NOMO-1 treated with DMSO at 0.1 percent for 48 hours (cell line): ENCODE measurements at regions not wholly inside any gene's neighbourhood (a gene's known extent, or its start where the extent isn't known, plus 50 kb on each side); places are given as distances from the start of the nearest gene placed in this dataset.
"Not testable (repeated sequence)": the region's sequence is repeated elsewhere in the genome, so short reads cannot be mapped to it uniquely, and the experiment has no call there.

ENCODE experiments used
- DNase-seq: peaks from one replicate; lab custom pipeline; 2025; ENCODE audit not compliant: unreplicated experiment; lab: John Stamatoyannopoulos, UW

DNA sequence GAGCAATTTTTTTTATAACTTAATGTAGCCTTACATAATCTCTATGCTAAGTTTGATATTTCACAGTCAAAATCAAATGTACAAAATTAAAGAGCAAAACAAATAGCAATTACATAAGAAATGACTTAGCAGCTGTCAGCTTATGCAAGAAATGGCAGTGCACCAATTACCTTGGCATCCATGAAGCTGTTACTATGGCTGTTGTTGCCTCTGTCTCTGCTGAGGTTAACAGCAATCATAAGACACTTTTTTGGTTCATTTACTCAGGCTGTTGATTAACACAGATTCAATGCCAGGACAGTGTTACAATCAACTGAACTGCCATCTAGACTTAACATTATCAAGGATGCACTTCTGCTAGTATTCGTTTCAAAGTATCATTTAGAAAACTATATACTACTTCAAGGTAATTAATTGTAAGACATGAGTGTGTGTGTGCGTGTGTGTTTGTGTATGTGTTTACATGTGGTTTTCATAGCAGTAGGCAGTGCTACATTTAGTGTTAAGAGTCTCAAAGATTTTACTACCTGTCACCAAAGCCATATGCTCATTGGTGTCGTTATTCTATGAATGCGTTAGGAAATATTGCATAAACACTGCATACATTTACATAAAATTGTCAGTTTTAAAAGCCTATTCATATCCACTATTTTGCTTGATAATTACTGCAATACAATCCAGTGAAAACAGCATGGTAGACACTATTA, 1084.2 kb upstream of the COX7C start:
- DNase-seq = no peak

DNA sequence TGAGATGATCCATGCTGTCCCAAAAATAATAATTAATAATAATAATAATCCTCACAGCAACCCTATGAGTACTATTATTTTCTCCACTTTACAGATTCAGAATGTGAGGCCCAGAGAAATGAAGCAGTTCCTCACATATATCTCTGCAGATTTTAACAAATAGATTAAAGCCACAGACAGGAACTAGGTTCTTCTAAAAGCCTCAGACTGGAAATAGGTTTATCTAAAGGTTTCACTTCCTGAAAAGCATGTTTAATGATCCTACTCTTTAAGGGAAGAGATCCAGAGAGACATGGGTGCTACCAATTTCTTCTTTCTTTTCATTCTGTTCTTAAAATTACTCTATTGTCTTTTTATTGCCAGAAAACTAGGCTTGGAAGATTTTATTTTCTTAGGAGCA, 1079.4 kb upstream of the COX7C start:
- peak; percentile 84 for DNase-seq

DNA sequence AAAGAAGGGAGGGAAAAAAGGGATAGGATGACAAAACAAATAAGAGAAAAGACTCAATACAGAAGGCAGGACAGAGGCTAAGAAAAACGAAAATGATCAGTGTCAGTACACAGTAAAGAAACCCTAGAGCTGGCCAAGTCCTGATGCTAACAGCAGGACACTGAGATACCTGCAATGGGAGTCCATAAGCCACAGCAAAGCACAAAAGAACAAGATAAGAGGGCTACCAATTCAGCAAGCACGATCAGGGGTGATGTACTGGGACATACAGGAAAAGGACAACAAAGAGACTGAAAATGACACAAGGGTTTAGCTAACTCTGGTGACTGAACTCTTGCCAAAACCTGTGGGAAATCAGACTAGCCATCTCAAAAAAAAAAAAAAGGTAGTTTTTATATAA, 1072.6 kb upstream of the COX7C start:
- DNase-seq = no peak

DNA sequence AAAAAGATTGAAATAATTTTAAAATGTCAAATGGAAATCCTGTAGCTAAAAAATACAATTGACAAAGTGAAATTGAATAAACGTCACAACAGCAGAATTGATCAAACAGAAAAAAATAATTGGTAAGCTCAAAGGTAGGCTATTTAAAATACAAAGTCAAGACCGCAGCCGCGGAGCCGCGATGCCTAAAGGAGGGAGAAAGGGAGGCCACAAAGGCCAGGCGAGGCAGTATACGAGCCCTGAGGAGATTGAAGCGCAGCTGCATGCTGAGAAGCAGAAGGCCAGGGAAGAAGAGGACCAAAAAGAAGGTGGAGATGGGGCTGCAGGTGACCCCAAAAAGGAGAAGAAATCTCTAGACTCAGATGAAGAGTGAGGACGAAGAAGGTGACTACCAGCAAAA, 1068.5 kb upstream of the COX7C start:
- no peak for DNase-seq

DNA sequence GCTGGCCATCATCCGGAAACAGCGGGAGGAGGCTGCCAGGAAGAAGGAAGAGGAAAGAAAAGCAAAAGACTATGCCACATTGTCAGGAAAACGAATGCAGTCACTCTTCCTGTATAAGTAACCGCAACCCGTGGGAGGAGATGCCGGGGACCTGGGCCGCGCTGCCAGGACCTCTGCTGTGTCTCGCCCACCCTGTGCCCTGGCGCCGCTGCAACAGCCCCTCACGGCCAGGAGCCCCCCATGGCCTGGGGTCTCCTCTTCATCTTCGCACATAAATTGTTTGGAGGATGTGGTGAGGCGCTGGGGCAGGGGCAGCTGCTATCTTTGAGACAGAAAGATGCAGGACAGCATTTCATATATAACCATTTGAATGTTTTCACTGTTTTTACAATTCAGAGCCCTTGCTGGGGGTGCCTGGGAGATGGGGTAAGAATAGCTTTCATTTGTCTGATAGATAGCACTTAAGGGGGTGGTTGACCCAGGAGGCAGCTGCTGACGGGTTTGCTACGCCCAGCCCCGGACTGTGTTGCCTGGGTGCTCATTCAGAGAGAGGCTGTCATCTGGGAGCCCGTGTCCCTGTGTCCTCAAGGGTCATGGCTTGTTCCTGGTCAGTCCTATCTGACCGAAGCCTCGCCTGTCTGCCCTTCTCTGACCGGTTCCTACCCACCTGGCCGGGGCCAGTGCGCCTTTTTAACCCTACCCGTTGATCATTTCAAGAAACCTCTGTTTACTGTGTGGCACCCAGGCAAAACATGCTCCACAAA, 1067.7 kb upstream of the COX7C start:
- no peak for DNase-seq

DNA sequence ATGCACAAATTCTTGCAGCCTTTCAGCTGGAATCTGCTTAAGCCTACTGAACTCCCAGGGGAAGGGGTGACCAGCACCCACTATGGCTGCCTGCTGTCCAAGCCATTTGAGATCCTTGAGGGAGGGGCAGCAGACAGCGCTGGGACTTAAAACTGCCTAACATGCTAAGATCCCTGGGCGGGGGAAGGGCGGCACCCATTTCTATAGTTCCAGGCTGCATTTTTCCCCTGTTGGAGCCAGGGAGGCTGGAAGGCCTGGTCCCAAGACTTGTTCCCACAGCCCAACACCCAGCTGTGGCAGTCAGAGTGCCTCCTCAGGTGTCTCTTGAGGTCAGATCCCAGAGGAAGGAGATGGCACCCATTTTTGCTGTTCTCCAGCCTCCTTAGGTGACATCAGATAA, 1061.3 kb upstream of the COX7C start:
- DNase-seq = no peak

DNA sequence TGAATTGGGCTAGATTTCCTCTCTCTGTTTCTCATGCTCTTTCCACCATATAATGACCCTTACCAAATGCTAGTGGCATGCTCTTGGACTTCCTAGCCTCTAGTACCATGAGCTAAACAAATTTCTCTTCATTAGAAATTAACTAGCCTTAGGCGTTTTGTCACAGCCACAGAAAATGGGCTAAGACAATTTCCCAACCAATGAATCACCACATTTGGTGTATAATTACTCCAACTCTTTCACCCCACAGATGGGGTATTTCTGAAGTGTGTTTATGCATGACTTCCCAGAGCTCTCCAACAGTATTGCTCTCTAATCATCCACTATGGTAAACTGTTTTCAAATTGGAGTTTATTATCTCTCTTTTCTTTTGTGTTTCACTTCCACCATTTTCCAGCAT, 1041.1 kb upstream of the COX7C start:
- DNase-seq = no peak

DNA sequence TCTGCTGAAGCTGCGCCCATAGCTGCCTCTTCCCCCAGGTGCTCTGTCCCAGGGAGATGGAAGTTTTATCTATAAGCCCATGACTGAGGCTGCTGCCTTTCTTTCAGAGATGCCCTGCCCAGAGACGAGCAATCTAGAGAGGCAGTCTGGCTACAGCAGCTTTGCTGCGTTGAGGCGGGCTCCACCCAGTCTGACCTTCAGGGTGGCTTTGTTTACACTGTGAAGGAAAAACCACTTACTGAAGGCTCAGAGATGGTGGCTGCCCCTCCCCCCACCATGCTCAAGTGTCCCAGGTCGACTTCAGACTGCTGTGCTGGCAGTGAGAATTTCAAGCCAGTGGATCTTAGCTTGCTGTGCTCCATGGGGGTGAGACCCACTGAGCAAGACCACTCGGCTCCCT, 1029.9 kb upstream of the COX7C start:
- DNase-seq = not testable (repeated sequence)

DNA sequence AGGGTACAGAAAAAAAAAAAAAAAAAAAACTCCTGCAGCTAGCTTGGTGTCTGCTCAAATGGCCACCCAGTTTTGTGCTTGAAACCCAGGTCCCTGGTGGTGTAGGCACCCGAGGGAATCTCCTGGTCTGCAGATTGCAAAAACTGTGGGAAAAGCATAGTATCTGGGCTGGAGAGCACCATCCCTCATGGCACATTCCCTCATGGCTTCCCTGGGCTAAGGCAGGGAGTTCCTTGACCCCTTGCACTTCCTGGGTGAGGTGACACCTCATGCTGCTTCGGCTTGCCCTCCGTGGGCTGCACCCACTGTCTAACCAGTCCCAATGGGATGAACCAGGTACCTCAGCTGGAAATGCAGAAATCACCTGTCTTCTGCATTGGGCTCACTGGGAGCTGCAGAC, 1029.5 kb upstream of the COX7C start:
- DNase-seq = not testable (repeated sequence)

DNA sequence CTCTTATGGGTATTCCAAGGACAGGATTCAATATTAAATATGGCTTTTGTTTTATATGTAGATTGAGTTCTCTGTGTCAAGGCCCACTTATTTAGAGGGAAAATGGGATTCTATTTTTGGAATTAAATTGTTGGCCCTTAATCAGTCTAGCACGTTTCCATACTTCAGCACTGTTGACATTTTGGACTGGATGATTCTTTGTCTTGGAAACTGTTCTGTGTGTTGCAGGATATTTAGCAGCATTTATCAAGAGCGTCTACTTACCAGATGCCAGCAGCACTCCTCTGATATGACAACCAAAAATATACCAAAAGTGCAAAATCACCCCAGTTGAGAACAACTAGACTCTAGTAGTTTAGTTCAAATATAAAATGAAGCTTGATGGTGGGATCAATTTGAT, 1027.0 kb upstream of the COX7C start:
- DNase-seq = no peak

DNA sequence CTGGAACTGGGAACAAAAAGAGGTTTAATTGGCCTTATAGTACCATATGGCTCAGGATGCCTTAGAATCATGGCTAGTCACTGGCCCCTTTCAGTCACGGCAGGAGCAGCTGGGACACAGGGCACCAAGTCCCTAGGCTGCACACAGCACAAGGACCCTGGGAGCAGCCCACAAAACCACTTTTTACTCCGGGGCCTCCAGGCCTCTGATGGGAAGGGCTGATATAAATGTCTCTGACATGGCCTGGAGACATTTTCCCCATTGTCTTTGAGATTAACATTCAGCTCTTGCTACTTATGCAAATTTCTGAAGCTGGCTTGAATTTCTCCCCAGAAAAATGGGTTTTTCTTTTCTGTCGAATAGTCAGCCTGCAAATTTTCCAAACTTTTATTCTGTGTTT, 1026.4 kb upstream of the COX7C start:
- DNase-seq = no peak

DNA sequence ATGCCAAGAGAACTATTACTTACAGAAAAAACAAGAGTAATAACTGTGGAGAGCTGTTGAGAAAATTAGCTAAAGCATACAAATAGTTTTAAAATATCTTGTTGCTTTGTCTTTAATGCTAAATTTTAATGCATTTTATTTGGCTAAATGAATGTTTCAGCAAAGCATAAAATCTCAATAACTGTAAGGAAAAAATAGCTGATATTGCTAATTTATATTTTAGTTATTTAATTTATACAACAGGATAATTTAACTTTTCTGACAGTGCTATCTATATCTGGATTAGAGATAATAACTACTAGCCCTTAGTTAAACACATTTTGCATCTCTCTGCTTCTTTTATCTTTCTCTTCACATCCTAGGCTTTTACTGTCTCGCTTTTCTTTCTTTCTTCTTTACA, 1014.9 kb upstream of the COX7C start:
- no peak for DNase-seq

DNA sequence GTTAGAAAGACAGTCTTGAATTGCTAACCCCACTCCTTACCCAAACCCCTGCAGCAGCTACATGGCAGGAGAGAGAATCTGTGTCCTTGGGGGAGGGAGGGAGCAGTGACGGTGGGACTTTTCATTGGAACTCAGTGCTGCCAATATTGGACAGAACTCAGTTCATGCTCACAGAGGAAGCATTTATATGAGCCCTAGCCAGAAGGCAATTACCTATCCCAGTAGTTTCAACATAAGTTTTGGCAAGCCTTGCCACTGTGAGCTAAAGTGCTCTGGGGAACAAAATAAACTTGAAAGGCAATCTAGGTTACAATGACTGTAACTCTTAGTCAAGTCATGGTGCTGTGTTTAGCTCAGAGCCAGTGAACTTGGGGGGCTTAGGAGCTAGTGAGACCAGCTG, 1013.4 kb upstream of the COX7C start:
- no peak for DNase-seq

DNA sequence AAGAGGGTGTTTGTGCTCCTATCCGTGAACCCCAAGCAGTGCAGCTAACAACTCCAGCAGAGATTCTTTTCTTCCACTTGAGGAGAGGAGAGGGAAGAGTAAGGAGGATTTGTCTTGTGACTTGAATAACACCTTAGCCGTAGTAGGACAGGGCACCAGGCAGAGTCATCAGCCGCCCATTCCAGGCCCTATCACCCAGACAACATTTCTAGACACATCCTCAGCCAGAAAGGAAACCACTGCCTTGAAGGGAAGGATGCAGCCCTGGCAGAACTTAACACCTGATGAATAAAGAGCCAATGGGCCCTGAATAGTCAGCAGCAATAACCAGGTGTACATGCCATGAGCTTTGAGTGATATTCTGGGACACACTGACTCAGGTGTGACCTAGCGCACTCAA, 1013.0 kb upstream of the COX7C start:
- no peak for DNase-seq

DNA sequence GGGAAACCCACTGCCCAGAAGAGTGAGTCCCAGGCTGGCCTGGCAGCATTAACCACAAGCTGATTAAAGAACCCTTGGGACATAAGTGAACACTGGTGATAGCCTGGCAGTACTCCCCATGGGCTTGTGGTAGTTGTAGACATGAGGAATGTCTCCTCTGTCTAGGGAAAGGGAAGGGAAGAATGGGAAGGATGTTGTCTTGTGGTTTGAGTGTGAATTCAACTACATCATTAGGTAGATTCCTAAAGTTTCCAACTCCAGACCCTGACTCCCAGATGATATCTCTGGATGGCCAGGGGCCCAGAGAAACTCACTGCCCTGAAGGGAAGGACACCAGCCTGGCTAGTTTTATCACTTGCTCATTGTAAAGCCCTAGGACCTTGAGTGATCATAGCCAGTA, 1012.4 kb upstream of the COX7C start:
- DNase-seq = no peak

DNA sequence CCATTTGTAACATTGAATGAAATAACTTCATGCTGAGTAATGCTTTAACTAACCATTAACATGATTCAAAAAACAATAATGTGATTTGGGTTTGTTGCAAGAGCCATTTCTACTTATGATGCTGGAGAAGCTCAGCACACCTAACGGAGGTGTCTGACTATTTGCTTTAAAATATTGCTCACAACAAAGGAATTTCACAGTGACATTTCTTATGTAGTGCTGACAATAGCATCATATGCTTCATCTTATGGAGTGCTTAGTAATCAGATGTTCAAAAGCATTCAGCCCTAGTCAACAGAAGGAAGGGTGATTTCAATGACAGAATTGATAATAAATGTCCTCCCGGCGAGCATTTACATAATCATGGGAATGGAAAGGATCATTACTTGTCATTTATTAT, 1003.3 kb upstream of the COX7C start:
- no peak for DNase-seq

DNA sequence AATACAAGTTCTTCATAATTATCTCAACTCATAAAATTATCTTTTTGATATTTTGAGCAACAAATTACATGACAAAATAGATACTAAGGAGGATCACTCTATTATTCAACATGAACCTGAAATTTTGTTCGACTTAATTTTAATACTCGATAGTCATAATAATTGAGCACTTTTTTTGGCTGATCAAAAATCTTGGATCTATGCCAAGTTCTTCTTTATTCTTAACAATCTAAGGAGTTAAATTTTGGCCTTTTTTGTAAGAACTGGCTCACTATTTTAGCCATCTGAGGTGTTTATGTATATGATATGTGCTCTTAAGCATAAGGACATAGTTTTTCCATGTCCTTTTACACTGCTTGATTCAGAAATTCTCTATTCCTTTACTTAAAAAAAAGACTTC, 996.1 kb upstream of the COX7C start:
- no peak for DNase-seq

DNA sequence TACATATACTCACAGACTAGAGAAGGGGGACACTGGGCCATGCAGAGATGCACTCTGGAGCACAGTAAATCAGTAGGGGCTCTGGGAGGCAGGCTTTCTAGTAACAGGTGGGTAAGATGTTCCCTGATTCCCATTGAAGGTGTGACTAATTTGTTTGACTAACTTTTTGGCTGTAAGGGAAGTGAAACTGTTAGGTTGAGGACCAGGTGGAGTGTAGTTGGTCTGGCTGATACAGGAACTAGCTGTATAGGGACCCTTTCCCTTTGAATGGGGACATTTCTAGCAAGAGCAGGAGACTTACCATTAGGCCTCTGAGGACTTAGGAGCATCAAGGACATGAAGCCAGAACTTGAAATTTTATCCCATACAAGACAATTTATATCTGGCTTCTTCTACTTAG, 989.6 kb upstream of the COX7C start:
- no peak for DNase-seq

DNA sequence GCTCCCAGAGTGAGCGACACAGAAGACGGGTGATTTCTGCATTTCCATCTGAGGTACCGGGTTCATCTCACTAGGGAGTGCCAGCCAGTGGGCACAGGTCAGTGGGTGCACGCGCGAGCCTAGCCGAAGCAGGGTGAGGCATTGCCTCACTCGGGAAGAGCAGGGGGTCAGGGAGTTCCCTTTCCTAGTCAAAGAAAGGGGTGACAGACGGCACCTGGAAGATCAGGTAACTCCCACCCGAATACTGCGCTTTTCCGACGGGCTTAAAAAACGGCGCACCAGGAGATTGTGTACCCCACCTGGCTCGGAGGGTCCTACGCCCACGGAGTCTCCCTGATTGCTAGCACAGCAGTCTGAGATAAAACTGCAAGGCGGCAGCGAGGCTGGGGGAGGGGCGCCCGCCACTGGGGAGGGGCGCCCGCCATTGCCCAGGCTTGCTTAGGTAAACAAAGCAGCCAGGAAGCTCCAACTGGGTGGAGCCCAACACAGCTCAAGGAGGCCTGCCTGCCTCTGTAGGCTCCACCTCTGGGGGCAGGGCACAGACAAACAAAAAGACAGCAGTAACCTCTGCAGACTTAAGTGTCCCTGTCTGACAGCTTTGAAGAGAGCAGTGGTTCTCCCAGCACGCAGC, 979.1 kb upstream of the COX7C start:
- DNase-seq = not testable (repeated sequence)

DNA sequence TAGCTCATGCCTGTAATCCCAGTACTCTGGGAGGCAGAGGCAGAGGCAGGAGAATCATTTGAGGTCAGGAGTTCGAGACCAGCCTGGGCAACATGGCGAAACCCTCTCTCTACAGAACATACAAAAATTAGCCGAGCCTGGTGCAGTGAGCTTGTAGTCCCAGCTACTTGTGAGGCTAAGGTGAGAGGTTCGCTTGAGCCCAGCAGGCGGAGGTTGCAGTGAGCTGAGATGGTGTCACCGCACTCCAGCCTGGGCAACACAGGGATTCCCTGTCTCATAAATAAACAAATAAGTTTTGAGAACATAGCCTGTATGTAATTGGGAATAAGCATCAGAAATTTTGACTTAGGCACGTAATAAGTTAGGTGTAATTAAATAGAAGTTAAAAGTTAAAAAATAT, 971.7 kb upstream of the COX7C start:
- no peak for DNase-seq

DNA sequence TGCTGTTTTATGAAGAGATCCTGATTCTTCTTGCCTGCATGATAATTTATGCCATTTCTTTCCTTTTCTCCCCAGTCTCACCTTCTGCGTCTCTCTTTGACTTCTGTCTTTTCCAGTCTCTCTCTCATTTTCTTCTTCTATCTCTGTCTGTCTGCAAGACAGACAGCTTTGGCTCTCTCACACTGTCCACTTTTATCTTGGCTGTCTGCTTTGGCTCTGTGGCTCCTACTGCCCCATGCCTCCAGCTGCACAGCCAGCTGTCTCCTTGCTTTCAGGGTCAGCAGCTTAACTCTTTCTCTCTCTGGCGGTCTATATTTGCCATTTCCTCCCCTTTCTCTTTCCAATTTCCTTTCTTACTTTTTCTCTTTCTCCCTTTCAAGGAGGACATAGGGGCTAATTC, 971.1 kb upstream of the COX7C start:
- DNase-seq = no peak

DNA sequence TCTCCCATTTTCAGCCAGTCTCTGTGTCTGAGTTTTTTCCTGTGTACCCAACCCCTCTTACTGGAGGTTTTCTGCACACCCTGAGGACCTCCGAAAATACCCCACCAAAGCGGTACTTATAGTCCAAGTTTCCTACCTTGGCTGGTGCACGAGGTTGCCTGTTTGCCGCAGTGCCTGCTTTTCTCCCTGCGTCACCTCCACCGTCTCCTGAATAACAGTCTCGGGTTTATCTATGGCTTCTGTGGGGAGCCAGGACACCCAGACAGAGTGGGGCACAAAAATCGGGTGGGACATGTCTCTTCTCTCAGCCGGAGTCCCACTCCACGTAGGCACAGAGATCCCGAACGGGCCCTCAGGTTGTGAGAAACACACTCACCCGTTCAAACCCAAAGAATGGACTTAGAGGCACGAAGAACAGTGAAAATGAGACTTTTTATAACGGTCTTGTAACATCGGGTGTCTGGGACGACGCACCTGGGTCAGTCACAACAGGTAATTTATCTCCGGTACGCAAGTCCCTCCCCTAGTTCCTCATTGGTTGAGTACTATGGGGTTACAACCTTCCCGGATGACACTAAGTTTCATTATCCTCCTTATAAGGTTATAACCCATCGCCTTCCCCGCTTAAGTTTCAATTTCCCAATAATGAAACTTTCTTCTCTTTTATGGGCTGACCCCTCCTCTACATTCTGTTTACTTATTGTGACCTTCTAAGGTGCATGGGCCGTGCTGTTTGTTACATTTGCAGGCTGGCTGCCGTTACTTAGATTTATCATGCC, 970.2 kb upstream of the COX7C start:
- DNase-seq = no peak
